Suppressor macrophage (primary cell): ENCODE measurements at regions not wholly inside any gene's neighbourhood (a gene's known extent, or its start where the extent isn't known, plus 50 kb on each side); places are given as distances from the start of the nearest gene placed in this dataset.

Source experiments
- DNase-seq, 4 experiments: peaks; one replicate each; pipeline ENCODE4 v3.0.0-alpha.2; 2020 to 2022

- DNase-seq: no peak
Observed at GRCh38 chr1:81471255-81471654, 329.5 kb upstream of the ADGRL2 start.

GRCh38 chr1:81470275-81470674 is 330.5 kb upstream of the ADGRL2 start:
- peak; percentile 27 to 70 (median 46) for DNase-seq

GRCh38 chr1:81467383-81467782 is 333.4 kb upstream of the ADGRL2 start:
- DNase-seq: no peak

- no peak for DNase-seq
Observed at GRCh38 chr1:81466961-81467360, 333.8 kb upstream of the ADGRL2 start.

- peak in 1 of 4 experiments; percentile 5 for DNase-seq
Observed at GRCh38 chr1:81463936-81464837, 336.5 kb upstream of the ADGRL2 start.

- no peak for DNase-seq
Observed at GRCh38 chr1:81459043-81459442, 341.7 kb upstream of the ADGRL2 start.

GRCh38 chr1:81458186-81458585 is 342.5 kb upstream of the ADGRL2 start:
- DNase-seq: no peak

- peak in 2 of 4 experiments; percentile 12 to 54 for DNase-seq
Observed at GRCh38 chr1:81455481-81455880, 345.3 kb upstream of the ADGRL2 start.

GRCh38 chr1:81453971-81454370 is 346.8 kb upstream of the ADGRL2 start:
- DNase-seq: no peak

- DNase-seq: no peak
Observed at GRCh38 chr1:81453367-81453703, 347.4 kb upstream of the ADGRL2 start.

- no peak for DNase-seq
Observed at GRCh38 chr1:81452693-81453366, 347.9 kb upstream of the ADGRL2 start.

- no peak for DNase-seq
Observed at GRCh38 chr1:81449786-81450185, 350.9 kb upstream of the ADGRL2 start.

GRCh38 chr1:81446000-81446669 is 354.6 kb upstream of the ADGRL2 start:
- DNase-seq: no peak

- DNase-seq: no peak
Observed at GRCh38 chr1:81443288-81443687, 357.4 kb upstream of the ADGRL2 start.

- DNase-seq: no peak
Observed at GRCh38 chr1:81439046-81439823, 361.5 kb upstream of the ADGRL2 start.

- no peak for DNase-seq
Observed at GRCh38 chr1:81437649-81438048, 363.1 kb upstream of the ADGRL2 start.

- no peak for DNase-seq
Observed at GRCh38 chr1:81437213-81437612, 363.5 kb upstream of the ADGRL2 start.

- peak; percentile 8 to 53 (median 32) for DNase-seq
Observed at GRCh38 chr1:81435175-81435574, 365.6 kb upstream of the ADGRL2 start.

GRCh38 chr1:81433676-81434075 is 367.1 kb upstream of the ADGRL2 start:
- DNase-seq: no peak

GRCh38 chr1:81432654-81433109 is 368.1 kb upstream of the ADGRL2 start:
- DNase-seq: no peak

GRCh38 chr1:81432059-81432458 is 368.7 kb upstream of the ADGRL2 start:
- DNase-seq: no peak

- DNase-seq: no peak
Observed at GRCh38 chr1:81431624-81432000, 369.1 kb upstream of the ADGRL2 start.
